NCI-H82 treated with DMSO at 0.1 percent for 48 hours (cell line): ENCODE measurements at regions not wholly inside any gene's neighbourhood (a gene's known extent, or its start where the extent isn't known, plus 50 kb on each side); places are given as distances from the start of the nearest gene placed in this dataset.
"Not testable (repeated sequence)": the region's sequence is repeated elsewhere in the genome, so short reads cannot be mapped to it uniquely, and the experiment has no call there.

ENCODE experiments used
- DNase-seq: peaks from one replicate; lab custom pipeline; 2025; ENCODE audit not compliant: unreplicated experiment; lab: John Stamatoyannopoulos, UW

DNA sequence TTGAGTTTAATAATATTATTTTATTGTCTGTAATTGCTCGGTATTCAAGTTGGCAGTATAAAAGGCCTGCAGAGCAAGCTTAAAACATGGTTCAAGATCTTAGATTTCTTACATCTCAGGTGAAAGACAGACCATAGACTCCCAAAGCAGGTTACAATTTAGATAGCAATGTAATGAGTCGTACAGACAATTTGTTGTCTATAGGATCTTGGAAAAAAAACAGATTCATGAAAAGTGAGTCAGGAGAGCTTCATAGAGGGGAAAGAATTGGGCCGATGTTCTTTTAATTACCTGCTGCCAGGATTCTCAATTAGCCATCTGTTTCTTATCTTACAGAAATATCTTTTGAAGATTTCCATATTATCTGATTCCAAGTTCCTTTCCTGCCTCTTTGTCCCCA, 111.5 kb upstream of the IKBKE start:
- DNase-seq: not testable (repeated sequence)

DNA sequence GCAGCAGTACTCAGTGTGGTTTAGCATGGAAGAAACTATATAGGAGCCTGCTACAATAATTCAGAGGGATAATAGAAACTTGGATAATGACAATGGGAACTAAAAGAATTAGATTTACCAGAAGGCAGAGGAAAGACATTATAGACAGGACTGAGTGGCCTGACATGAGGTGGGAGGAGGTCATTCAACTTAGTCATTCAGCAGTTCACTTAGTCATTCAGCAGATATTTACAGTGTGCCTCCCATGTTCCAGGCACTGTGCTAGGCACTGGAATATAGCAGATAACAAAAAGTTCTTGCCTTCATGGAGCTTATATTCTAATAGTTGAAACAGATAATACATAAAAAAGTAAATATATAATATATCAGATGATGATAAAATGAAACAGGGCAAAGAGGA, 110.9 kb upstream of the IKBKE start:
- DNase-seq: not testable (repeated sequence)

- not testable (repeated sequence) for DNase-seq
Observed at GRCh38 chr1:206361978-206362543, 108.2 kb upstream of the IKBKE start.

GRCh38 chr1:206362994-206363393, 107.3 kb upstream of the IKBKE start:
- not testable (repeated sequence) for DNase-seq

DNA sequence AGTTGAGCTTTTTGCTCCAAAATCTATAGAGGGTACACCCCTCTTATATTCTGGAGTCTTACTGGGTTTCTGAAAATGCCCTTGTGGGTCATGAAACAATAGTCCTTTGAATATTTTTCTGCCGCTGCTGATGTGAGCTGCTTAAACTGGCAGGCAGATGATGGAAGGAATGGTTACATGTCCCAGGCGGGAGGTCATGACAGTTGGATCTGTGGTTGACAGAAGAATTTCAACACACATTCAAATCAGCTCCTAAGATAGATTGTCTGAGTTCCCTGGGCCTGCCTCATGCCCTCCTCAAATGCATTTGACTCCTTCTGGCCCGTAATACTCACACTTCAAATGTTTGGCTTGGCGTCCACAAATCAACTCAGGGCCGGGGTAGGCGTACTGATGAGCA, 105.0 kb upstream of the IKBKE start:
- not testable (repeated sequence) for DNase-seq

DNA sequence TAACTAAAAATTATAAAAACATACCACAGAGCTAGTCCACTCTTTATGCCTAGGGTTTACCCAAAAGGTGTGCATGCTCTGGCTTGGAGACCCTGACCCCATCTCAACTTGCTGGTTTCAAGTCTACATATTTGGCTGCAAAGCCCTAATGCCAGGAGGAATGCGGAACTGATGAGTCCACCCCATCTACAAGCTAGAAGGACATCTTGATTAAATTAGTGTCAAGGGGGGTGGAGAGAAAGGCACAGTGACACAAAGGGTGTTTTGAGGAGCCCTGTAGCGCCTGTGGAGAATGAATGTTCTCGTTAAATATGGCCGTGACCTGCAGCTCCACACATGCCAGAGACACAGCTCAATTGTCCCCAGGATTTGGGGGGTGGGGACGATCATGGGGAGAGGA, 104.1 kb upstream of the IKBKE start:
- DNase-seq: not testable (repeated sequence)

- not testable (repeated sequence) for DNase-seq
Observed at GRCh38 chr1:206366772-206367171, 103.5 kb upstream of the IKBKE start.

- not testable (repeated sequence) for DNase-seq
Observed at GRCh38 chr1:206367955-206368622, 102.2 kb upstream of the IKBKE start.

DNA sequence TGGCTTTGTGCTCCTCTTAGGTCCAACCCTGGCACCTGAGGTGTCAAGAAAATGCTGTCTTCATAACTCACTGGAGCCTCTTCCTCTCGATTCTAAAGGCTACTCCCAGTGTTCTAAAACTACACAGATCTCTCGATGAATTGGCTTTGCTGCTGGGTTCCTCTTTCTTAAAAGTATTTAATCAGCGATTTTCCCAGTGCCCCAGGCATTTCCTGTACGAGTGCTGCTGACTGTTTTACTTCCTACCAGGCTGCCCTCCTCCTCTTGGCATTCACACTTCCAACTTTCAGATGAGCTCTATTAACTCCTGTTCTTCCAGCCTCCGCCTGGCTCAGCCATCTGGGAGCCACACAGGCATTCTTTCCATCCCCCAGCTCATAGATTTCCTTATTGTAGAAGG, 95.6 kb upstream of the IKBKE start:
- not testable (repeated sequence) for DNase-seq

DNA sequence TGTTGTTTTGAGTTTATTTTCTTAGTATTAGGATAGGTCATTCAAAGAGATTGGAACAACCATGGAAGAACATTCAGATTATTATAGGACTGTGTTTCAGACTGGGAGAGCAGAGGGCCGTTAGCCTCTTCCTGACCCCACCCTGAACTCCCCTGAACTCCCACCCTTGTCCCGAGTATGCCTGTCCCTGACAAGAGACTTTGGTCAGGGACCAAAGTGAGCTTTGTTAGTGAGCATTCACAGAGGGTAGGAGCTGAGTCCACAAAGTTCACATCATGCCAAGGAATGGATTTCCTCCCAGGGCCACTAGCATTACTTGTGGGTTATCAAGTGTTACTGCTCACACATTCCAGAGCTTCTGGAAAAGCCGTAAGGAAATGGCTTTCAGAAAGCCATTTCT, 94.7 kb upstream of the IKBKE start:
- not testable (repeated sequence) for DNase-seq

GRCh38 chr1:206378506-206378905, 91.8 kb upstream of the IKBKE start:
- not testable (repeated sequence) for DNase-seq

DNA sequence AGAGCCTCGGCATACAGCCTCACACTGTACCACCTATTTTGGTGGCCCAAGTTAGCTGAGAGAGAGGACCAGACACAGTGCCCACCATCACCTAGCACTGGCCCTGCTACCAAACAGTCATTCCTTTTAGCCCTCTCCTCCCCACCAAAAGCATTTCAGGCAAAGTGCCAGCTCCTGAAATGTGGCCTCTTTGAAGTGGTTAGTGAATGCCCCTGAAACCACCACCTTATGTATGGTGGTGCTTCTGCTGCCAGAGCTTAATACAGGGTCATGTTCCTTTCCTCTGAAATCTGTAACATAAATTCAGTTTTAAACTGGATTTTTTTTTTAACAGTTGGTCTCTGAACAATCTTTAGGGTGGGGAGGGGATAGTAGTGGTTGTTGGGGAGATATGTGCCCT, 91.0 kb upstream of the IKBKE start:
- DNase-seq: not testable (repeated sequence)

- DNase-seq: not testable (repeated sequence)
Observed at GRCh38 chr1:206380163-206380790, 90.0 kb upstream of the IKBKE start.

GRCh38 chr1:206380791-206381610, 89.3 kb upstream of the IKBKE start:
- DNase-seq: peak; percentile 40

DNA sequence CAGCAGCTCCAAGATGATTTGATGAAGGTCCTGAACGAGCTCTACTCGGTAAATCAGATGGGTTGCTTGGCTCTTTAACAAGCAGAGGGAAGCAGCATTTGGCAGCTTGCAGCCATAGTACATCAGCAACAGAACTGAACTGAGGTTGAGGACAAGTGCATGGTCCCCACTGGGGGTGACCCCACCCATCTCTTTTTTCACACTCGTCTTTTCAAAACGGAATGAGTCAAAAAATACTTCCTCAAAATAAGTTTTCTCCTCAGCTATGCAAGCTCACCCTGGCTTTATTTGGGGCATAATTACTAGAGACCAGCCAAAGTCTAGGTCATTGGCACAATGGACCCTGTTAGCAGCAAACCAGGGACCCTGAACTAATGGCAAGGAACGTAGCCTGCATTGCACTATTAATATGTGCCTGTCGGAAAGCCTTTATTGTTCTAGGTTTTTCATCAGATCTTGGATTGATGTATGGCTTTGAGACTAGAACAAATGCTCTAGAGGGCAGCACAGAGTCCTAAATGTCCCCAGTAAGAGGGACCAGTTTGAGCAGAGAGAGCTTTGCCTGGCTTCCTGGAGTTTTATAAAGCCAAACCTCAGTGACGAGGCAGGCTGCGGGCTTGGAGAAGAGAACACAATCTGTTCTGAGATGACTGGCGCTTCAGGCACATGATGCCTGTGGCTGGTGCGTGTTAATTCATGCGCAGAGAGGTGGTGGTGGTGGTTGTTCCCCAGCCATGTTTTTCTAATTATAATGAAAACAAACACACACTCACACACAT, 86.1 kb upstream of the IKBKE start:
- DNase-seq: peak; percentile 43

DNA sequence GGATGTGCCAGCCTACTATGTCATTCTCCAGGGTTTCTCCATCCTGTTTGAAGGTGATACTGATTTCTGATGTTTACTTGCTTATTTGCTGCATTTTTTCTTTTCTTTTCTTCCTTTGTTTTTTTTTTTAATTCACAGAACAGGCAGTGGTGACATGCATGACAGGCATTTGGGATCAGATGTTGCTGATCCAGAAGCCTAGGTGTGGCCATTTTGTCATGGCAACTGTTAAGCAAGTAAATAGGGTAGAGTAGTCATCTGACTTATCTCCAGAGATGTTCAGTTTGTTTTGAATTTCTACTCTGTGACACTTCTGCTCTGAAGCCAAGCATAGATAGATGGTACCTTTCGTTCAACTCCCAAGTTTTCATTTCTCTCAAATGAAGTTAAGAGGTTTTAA, 85.4 kb upstream of the IKBKE start:
- not testable (repeated sequence) for DNase-seq

DNA sequence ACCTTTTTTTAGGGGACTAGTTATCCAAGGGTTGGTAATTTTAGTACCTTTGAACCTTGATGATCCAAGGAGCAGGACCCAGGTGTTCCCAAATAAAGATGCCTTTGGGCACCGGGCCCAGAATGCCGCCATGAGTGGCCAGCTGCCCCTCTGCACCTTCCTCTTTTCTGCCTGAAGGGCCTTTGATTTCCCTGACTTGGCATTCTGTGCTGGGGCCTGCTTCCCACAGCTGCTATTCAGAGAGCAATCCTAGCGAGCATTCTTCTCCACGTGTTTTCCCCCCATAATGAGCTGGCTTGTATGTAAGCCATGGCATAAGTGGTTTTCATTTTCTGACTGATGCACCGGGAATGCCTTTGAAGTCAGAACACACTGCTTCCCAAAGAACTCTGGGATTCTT, 82.6 kb upstream of the IKBKE start:
- not testable (repeated sequence) for DNase-seq

GRCh38 chr1:206391903-206392302, 78.4 kb upstream of the IKBKE start:
- not testable (repeated sequence) for DNase-seq

DNA sequence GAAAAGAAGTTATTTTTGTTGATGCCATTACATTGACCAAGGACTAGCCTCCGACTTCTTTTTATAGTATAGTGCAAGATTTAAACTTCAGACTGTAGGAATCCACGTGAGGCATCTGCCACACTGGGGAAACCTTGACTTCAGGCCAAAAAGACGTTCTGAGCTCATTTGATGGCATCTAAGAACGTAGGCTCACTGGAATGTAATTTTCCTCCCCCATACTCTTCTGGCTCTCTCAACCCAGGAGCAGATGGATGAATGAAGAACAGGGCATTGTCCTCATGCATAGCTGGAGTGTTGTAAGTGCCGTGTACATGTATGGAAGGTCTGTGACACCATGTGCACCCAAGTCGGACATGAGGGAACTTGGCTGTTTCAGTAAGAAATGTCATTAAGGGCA, 72.8 kb upstream of the IKBKE start:
- not testable (repeated sequence) for DNase-seq

GRCh38 chr1:206398261-206398660, 72.0 kb upstream of the IKBKE start:
- not testable (repeated sequence) for DNase-seq
